ENCODE measurements at regions not wholly inside any gene's neighbourhood (a gene's known extent, or its start where the extent isn't known, plus 50 kb on each side); places are given as distances from the start of the nearest gene placed in this dataset.
"Not testable (repeated sequence)": the region's sequence is repeated elsewhere in the genome, so short reads cannot be mapped to it uniquely, and the experiment has no call there.

DNA sequence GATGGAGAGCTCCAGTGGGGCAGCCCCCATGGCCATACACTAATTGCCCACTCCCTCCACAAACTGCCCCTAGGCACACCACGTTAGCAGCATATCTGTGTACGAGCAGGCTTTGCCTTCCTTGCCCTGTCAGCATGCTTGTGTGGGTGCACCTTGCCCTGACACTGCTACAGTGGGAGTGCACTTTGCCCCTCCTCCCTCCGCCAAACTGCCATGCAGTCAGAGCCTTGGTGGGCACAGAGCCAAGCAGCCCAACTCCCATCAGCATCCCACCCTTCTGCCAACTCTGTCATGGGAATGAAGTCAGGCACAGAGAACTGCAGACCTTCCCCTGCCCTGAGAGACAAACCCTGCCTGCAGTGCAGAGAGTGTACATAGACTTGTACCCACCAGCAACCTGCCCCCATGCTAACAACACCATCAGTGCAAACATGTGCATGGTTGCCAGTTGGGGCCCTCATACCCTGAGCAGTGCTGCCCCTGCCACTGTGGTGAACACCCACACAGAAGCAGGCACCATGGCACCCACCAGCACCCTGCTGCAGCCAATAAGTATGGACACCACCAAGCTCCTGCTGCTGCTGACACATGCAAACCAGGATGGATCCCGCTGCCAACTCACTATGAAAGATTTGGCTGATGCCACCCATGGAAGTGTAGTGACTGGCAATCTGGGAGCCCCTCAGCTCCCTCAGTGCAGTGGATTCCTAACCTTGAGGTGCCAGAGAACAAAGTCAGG lies 1197.7 kb upstream of the CELF2 start:
- no peak for DNase-seq (ENCODE audit: low read depth in 2 of 2)

DNA sequence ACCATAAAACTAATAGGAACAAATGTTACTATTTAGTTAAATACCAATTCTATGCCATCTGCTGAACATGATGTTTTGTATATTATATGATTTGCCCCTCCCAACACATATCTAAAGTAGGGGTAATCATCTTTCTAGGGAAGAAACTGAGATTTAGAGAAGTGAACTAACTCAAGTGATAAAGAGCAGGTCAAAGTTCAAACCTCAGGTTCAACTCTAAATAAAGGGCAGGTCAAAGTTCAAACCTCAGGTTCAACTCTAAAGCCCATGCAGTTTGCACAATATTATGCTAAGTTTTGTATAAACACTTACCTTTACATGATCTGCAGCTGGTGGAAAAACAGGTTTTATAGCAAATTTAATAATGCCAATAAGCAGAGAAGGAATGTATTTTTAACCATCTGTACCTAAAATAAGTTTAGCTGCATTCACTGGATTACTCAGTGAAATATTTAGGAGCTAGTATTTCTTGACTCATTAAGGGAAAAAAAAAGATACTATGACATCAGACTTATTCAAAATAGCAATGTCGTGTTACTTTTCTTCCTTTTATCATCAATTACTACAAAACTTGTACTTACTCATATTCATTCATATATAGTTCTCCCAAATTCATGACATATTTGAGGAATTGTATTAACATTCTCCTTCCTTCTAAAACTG lies 1194.3 kb upstream of the CELF2 start:
- DNase-seq (ENCODE audit: low read depth in 2 of 2): no peak

DNA sequence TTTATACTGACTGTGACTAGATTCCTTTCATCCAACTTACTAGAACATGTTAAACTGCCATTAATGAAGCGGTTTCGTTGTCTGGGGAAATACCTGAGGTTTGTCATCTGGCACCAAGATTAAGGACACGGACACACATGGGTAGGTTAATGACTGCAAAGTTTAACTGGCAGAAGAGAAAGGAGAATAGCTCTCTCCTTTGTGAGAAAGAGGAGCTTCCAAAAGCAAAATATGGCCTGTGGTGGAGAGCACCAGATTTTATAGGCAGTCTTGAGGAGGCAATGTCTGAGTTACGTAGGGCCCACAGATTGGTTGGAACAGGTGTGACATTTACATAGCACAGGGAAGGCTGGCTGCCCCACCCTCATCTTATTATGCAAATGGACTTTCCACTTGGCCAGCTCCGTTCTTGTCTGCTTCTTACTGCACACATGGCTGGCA lies 1193.0 kb upstream of the CELF2 start:
- no peak for DNase-seq (ENCODE audit: low read depth in 2 of 2)

DNA sequence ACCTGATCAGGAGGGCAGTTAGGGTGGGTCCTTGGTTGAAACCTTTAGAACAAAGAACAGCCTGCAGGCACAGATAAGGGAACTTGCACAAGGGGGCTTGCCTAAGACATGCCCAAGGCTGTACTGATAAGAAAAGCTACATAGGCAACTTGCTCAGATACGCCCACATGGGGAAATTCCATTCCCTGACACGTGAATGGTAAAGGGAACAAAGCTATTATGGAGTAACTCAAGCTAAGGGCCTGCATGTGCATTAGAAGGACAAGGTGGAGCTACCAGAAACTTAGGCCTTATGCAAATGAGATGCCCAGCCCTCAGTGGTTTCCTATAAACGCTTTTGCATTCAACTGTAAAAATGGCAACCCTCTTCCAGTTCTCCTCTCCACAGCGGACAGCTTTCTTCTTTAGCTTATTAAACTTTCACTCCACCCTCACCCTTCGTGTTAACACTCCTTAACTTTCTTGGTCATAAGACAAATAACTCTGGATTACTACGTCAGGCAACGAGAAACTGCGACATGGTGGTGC lies 1192.1 kb upstream of the CELF2 start:
- no peak for DNase-seq (ENCODE audit: low read depth in 2 of 2)

DNA sequence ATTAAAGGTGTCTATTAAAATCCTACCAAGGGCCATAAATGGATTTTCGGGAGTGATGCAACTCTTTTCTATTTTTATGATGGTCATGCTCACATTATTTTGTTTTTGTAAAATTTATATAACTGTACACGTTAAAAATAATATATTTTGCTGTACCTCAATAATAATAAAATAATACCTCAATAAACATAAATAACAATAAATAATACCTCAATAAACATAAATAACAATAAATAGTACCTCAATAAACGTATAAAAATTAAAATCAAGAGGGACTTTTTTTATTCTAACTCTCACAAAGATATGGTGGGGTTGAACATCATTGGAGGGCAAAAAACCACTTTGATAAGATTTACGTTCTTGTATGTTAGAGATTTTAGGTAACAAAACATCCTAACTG lies 1189.6 kb upstream of the CELF2 start:
- no peak for DNase-seq (ENCODE audit: low read depth in 2 of 2)

DNA sequence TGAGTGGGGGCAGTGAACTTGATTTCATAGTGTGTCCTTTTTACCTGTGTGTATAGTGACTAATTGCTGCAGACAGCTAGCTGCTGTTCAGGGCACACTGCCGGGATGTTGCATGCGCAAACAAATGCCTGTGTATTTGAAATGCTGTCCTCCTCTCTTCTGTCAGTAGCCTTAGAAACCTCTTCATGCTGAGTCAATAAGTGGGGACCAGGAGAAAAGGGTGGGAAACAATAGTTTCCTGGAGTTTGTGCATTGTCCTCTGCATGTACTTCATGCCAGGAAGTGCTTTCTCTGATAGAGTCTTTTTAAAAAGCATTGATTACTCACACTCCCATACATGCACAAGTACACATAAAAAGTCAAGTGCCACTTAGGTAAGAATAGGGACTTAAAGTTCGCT lies 1183.7 kb upstream of the CELF2 start:
- DNase-seq (ENCODE audit: low read depth in 2 of 2): no peak

DNA sequence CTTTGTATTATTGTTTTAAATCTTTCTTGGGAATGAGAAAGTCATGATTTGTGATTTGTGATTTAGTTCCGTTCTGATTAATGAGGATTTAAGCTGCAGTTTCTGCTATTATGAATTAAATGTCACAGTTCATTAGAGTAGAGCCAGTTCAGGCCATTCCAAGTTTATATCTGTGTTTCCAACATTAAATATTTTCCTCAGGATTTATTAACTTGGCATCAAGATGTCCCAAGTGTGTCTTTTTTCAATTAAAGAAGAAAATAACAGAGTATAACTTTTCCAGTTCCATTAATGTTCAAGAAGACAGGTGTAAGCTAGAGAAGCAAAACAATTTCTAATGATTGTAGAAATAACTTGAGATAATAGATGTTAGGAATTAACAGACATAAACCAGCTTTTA lies 1183.2 kb upstream of the CELF2 start:
- DNase-seq (ENCODE audit: low read depth in 2 of 2): no peak

DNA sequence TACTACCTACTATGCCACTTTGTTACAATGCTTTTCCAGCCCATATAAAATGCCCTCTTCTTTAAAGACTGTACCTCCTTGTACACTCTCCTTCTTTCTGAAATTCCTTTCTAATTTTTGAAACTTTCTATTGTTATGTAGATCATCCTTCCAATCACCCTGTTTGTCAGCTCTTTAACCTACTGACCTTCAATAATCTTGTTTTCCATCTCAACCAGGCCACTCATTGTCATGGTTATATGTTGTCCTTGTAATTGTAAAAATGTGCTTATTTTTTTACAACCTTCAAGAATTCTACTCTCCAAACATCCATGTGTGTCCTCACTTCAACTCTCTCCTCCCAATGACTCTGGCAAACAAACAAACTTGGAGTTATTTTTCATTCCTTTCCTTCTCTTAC lies 1172.6 kb upstream of the CELF2 start:
- DNase-seq (ENCODE audit: low read depth in 2 of 2): no peak

DNA sequence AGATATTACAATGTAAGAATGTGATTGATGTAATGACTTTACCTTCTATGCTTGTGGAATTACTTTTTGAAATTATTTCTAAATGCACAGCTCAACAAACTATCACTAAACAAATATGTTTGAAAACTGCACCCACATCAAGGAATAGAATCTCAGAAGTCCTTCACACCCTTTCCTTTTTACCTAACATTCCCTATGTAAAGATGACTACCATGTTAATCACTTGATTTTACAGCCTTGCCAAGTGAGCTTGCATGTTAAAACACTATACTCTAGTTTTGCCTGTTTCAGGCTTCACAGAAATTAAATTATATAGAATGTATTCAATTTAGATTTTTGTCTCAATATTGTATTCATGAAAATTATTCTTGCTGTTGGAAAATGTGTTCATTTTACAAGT lies 1169.4 kb upstream of the CELF2 start:
- DNase-seq (ENCODE audit: low read depth in 2 of 2): no peak

DNA sequence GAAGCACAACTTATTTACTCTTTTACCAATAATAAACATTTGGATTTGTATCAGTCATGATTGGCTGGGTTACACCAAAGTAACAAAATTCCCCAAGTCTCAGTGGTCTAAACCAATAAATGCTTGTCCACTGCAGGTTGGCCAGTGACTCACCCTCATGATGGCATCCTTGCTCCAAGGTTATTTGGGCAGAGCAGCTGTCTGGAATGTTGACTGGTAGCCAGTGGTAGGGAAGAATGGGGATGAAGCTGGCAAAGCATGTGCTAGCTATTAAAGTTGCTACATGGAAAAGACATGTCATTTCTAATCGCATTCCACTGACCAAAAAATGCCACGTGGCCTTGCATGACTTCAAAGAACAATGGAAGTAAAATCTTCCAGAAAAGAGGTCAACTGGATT lies 1168.7 kb upstream of the CELF2 start:
- DNase-seq (ENCODE audit: low read depth in 2 of 2): no peak

DNA sequence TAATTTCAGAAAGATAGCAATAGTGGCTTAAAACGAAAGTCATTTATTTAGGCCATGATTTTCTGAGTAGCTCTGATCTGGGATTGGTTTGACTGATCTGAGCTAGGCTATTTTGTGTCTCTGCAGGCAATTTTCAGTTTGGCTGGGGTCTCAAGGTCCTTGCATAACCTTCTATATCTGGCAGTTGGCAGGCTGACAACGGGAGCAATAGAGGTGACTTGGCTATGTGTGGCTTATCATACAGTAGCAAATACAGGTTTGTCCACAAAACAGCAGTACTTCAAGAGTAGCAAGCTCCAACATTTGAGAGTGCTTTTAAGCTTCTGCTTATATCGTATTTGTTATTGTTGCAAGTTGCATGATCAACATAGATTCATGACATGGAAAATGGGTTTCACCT lies 1167.3 kb upstream of the CELF2 start:
- no peak for DNase-seq (ENCODE audit: low read depth in 2 of 2)

DNA sequence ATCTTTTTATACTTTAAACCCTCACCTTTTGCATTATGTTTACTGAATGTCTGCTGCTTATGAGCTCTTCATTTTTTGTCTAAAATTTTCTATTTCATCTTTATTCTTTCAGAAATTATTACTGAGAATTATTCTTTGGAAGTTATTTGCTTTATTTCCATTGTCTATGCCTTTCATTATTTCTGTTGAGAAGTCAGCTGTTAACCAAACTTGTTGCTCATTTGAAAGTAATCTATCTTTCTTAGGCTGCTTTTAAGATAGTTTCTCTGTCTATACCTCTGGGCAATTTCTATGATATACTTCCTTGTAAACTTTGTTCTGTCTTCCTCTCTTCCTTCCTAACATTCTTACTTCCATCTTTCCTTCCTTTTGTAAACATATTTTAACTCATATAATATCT lies 1165.9 kb upstream of the CELF2 start:
- no peak for DNase-seq (ENCODE audit: low read depth in 2 of 2)

DNA sequence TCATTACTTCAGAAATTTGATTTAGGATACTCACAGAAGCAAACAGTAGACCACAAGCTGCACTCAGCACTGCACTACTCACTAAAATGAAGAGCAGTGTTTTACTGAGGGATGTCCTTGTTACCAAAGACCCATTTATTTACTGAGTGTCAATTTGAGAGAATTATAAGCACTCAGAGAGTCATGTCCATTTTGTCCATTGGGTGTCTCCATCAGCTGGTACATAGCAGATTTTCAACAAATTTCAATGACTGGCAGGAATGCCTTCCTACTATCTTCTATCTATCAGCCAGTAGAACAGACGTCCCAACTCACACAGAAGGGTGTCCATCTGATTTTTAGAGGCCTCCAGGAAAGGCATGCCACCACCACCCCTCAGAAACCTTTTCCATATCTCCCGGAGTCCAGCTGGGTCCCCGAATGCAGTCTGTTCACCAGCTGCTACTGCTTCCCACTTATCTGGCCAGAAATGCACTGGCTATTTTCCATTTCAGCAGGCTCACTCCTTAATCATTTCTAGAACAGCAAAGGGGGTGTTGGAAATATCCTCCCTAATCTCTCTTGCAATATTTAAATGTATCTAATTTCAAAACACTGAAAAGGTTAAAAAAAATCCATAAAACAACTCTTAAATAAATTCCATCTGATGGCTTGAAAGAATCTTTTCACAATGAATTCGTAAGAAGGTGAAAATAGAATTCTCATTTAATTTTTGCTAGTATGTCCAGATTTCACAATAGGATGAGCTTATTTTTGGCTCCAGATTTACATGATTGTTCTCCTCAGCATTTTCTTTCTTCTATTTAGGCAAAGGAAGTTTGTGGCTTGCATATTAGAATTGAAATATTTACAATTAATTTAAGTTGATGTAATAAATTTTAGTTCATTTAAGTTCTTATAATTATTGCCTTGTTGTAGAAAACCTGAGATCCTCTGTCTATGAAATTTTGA lies 1164.0 kb upstream of the CELF2 start:
- DNase-seq (ENCODE audit: low read depth in 2 of 2): no peak

DNA sequence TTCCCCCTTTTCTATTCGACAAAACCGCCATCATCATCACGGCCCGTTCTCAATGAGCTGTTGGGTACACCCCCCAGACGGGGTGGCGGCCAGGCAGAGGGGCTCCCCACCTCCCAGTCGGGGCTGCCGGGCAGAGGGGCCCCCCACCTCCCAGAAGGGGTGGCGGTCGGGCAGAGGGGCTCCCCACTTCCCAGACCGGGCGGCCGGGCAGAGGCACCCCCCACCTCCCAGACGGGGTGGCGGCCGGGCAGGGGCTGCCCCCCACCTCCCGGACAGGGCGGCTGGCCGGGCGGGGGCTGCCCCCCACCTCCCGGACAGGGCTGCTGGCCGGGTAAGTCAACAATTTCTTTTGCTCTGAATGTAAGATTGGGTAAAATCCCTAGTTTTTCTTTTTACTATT lies 1162.2 kb upstream of the CELF2 start:
- DNase-seq (ENCODE audit: low read depth in 2 of 2): not testable (repeated sequence)

DNA sequence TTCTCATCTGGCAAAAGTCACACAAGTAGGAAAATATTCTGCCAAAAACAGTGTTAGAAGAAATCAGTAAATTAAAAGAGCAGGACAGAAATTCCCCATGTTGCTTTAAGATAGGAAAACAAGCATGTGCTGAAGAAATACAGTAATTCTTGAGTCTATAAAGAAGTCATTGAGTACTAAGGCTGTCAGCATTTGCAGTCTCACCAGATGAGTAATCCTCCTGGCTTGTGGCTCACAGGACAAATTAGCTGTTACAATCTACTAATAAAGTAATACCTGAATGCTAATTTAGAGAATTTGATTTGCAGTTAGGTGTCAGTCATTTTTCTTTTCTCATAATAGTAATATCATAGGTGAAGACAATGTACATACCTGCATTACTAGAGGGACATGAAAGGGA lies 1158.9 kb upstream of the CELF2 start:
- DNase-seq (ENCODE audit: low read depth in 2 of 2): no peak

DNA sequence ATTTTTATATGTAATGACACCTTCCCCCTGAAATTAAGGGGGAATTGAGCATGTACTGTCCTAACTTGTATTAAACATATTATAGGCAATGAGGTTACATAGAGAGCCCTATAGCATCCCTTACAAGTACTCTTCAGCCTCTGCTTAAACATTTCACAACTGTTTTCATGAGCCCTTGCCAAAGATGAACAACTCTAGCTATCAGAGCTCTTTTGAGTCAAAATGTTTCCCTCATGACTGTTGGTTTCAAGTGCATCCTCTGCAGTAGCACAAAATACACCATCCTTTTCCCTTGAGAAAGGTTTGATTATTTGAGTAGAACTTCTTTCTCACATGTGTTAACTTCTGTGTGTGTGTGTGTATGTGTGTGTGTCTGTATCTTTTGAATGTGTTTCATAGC lies 1157.6 kb upstream of the CELF2 start:
- DNase-seq (ENCODE audit: low read depth in 2 of 2): no peak

DNA sequence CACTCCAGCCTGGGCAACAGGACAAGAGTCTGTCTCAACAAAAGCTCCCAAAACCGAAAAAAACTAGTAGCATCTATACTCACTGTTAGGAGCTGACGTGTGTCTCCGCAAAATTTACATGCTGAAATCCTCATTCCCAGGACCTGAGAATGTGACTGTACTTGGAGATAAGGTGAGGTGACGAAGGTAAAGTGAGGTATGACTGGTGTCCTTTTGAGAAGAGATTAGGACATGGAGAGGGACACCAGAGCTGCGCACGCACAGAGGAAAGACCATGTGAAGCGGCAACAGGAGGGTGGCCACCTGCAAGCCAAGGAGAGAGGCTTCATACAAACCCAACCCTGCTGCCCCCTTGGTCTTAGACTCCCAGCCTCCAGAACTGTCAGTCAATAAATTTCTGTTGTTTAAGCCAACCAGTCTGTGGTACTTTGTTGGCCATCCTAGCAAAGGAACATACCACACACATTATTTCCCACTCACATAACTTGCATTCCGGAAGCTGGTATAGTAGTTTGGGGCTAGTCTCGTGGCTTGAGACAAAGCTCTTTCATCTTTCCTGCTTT lies 1154.0 kb upstream of the CELF2 start:
- no peak for DNase-seq (ENCODE audit: low read depth in 2 of 2)

DNA sequence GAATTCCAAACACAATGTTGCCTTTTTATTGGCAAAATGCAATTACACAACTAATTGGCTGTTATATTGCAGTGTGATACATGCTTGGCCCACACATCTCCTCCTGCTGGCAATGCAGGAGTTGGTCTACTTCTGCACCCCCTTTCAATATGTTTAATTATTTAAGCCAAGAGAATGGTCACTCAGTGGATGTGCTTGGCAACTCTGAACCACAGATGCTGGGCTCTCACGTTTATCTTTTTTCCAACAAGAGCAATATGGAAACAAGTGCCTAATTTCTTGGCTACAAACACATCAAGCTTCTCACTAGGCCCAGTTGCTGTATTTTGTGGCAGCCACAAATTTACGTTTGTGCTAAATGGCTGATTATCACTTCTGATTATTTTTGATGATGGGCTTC lies 1149.2 kb upstream of the CELF2 start:
- DNase-seq (ENCODE audit: low read depth in 2 of 2): no peak

DNA sequence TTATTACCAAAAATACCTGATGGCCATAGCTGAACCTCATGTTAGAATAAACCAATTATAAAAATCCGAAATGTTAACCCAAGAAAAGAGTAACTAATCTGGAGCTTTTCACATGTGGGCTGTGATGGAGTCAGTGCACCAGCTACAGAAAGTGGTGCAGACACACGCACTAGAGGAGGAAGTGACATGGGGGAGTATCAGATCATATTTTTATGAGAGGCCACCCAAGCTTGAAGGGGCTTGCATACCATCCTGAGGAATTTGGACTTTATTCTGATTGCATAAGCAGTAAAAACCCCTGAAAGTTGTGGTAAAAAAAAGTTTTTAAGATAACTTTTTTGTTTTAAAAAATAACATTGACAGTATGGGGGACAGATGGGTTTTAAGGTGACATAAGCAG lies 1148.5 kb upstream of the CELF2 start:
- DNase-seq (ENCODE audit: low read depth in 2 of 2): no peak

DNA sequence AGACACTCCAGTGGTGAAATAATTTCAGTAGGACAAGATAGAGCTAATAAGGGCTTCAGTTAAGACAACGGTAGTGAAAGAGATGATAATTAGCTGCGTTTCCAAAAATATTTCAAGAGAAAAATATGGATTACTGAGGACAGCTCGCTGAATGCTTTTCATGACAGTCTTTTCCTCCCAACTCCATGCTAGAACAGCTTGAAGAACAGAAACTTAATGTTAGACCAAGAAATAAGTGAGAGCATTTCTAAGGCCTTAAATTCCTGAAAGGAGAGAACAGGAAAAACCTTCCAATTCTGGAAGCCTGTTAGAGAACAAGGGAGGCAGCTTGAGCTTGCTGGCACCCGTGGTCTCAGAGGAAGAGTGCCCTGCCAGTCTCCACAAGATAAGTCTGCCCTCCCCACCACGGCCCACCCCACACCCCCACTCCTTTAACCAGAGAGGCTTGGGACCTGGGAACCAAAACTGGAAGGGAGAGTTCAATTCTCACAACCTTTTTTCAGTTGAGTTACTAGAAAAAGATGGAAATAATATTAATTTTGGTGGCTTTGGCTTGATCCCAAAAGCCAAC lies 1148.0 kb upstream of the CELF2 start:
- no peak for DNase-seq (ENCODE audit: low read depth in 2 of 2)

DNA sequence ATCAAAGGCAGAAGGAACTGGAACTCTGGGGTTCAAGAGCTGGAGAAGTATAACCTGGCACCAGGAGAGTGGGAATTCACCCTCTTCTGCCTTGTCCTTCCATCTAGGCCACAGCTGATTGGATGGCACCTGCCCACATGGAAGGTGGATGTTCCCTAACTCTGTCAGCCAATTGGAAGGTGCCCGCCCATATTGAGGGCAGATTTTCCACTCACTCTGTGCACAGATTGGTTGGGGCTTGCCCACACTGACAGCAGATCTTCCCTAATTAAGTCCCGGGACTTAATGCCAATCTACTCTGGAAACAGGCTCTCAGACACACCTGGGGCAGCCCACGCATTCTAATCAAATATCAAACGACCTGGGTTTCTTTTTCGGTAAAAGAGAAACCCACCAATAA lies 1142.3 kb upstream of the CELF2 start:
- no peak for DNase-seq (ENCODE audit: low read depth in 2 of 2)
